SW480 (cell line): ENCODE measurements at regions not wholly inside any gene's neighbourhood (a gene's known extent, or its start where the extent isn't known, plus 50 kb on each side); places are given as distances from the start of the nearest gene placed in this dataset.

Experiments
- DNase-seq: peaks from one replicate; pipeline ENCODE4 v3.0.0-alpha.2; 2016; ENCODE audit warnings: low spot score

GRCh38 chr10:36301539-36301938 lies 659.4 kb upstream of the FZD8 start:
- no peak for DNase-seq

GRCh38 chr10:36301139-36301538 lies 659.0 kb upstream of the FZD8 start:
- DNase-seq, result no peak

- no peak for DNase-seq
Measured at GRCh38 chr10:36283827-36284226, 641.7 kb upstream of the FZD8 start.

GRCh38 chr10:36281831-36282331 lies 639.8 kb upstream of the FZD8 start:
- DNase-seq, result no peak

GRCh38 chr10:36280890-36281499 lies 638.9 kb upstream of the FZD8 start:
- DNase-seq, result no peak

GRCh38 chr10:36280321-36280741 lies 638.2 kb upstream of the FZD8 start:
- no peak for DNase-seq

- no peak for DNase-seq
Measured at GRCh38 chr10:36278176-36278575, 636.1 kb upstream of the FZD8 start.

GRCh38 chr10:36277459-36277858 lies 635.4 kb upstream of the FZD8 start:
- no peak for DNase-seq

GRCh38 chr10:36271627-36272340 lies 629.7 kb upstream of the FZD8 start:
- DNase-seq, result no peak

- no peak for DNase-seq
Measured at GRCh38 chr10:36269222-36269621, 627.1 kb upstream of the FZD8 start.

- DNase-seq, result no peak
Measured at GRCh38 chr10:36266923-36267322, 624.8 kb upstream of the FZD8 start.

GRCh38 chr10:36265741-36266140 lies 623.6 kb upstream of the FZD8 start:
- no peak for DNase-seq

- DNase-seq, result no peak
Measured at GRCh38 chr10:36263871-36264270, 621.8 kb upstream of the FZD8 start.

GRCh38 chr10:36256948-36257356 lies 614.9 kb upstream of the FZD8 start:
- no peak for DNase-seq

GRCh38 chr10:36256166-36256565 lies 614.1 kb upstream of the FZD8 start:
- no peak for DNase-seq

GRCh38 chr10:36254199-36254598 lies 612.1 kb upstream of the FZD8 start:
- DNase-seq, result no peak

GRCh38 chr10:36253731-36254130 lies 611.6 kb upstream of the FZD8 start:
- DNase-seq, result no peak

GRCh38 chr10:36251068-36251467 lies 609.0 kb upstream of the FZD8 start:
- no peak for DNase-seq

GRCh38 chr10:36248304-36248981 lies 606.3 kb upstream of the FZD8 start:
- no peak for DNase-seq

- no peak for DNase-seq
Measured at GRCh38 chr10:36247478-36247877, 605.4 kb upstream of the FZD8 start.

- no peak for DNase-seq
Measured at GRCh38 chr10:36236931-36237330, 594.8 kb upstream of the FZD8 start.

- DNase-seq, result no peak
Measured at GRCh38 chr10:36236341-36236740, 594.2 kb upstream of the FZD8 start.

GRCh38 chr10:36232935-36233334 lies 590.8 kb upstream of the FZD8 start:
- no peak for DNase-seq
